RCC 7860 (cell line): ENCODE measurements at regions not wholly inside any gene's neighbourhood (a gene's known extent, or its start where the extent isn't known, plus 50 kb on each side); places are given as distances from the start of the nearest gene placed in this dataset.
"Not testable (repeated sequence)": the region's sequence is repeated elsewhere in the genome, so short reads cannot be mapped to it uniquely, and the experiment has no call there.

Source experiments
- DNase-seq: peaks from one replicate; pipeline ENCODE4 v3.0.0-alpha.2; 2015; ENCODE audit warnings: low spot score
- FAIRE-seq: peaks from 2 replicates; lab custom pipeline; 2012; peaks lifted over from hg19 to GRCh38; lab: Jason Lieb, UNC

DNA sequence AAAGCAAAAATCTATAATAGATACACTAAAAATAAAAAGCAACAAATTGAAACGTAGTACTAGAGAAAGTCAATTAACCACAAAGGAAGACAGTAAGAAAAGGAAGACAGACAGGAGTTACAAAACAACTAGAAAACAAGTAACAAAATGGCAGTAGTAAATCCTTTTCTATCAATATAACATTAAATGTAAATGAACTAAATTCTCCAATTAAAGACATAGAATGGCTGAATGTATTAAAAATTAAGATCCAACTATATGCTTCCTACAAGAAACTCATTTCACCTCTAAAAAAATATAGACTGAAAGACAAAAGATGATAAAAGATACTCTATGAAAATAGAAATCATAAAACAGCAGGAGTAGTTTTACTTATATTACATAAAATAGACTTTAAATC is 79.1 kb downstream of the CTH start:
- DNase-seq (no peak), FAIRE-seq (no peak)

DNA sequence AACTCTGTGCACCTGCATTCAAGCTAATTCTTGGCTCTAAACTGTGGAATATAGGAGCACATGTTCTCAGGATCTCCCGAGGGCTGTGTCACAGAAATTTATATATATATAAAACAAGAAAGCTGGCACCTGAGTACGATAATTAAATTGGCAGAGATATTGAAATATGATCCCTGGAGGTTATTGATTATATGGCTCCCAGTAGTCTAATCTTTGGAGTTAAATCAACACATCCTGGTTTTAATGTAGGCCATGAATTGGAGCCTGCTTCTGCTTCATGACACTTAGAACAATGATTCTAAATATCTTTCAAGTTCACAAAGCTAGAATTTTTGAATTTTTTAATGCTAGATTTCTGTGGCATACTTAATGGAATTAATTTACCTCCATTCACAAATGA is 84.3 kb downstream of the CTH start:
- FAIRE-seq (no peak), DNase-seq (no peak)

- DNase-seq (no peak), FAIRE-seq (no peak)
Measured at GRCh38 chr1:70496181-70496580, 85.1 kb downstream of the CTH start.

GRCh38 chr1:70497152-70497551 is 86.1 kb downstream of the CTH start:
- DNase-seq (no peak), FAIRE-seq (no peak)

- DNase-seq (no peak), FAIRE-seq (no peak)
Measured at GRCh38 chr1:70498666-70499065, 87.6 kb downstream of the CTH start.

DNA sequence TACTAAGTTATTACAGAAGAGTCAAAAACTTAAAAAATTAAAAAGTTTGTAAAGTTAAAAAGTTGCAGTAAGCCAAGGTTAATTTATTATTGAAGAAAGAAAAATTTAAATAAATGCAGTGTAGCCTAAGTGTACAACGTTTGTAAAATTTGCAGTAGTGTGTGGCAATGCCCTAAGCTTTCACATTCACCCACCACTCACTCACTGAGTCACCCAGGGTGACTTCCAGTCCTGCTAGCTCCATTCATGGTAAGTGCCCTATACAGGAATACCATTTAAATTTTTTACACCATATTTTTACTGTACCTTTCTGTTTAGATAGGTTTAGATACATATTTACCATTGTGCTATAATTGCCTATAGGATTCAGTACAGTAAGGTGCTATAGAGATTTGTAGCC is 88.6 kb downstream of the CTH start:
- FAIRE-seq = peak; percentile 85
- peak; percentile 29 for DNase-seq

DNA sequence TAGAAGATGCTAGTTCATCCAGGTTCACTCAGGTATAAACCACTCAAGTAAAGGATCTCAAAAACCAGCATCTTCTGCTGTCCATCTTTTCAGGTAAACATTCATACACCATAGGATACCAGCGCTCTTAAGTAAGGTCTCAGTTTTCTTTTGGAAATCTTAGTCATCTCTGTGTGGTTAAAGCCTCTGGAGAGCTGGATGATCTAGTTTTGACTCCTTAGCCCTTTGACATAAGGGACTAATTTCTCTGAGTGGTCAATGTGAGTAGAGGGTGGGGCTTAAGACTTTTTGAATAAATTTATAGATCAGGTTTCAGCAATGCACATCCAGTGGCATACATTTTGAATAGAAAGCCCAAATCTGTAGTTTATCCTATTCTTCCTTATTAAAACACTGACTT is 92.3 kb downstream of the CTH start:
- DNase-seq (peak; percentile 45), FAIRE-seq (peak; percentile 82)

GRCh38 chr1:70504176-70504820 is 93.2 kb downstream of the CTH start:
- DNase-seq = peak; percentile 70
- FAIRE-seq = peak; percentile 93

DNA sequence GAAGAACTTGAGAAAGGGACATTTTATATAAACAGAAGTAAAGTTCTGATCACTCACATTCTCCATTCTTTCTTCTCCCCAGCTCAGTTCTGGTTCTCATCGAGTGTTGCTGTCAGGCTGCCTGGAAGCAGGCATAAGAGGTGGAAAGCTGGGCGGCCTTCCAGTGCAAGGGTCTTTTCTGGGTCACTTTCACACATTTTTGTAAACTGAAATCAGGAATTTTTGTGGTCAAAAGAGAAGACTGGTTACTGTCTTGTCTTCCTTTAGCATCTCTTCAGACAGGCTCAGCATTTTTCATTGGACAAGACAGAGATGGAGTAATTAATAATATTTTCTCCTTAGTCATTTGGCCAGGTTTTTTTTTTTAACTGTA is 93.7 kb downstream of the CTH start:
- FAIRE-seq (no peak), DNase-seq (peak; percentile 60)

DNA sequence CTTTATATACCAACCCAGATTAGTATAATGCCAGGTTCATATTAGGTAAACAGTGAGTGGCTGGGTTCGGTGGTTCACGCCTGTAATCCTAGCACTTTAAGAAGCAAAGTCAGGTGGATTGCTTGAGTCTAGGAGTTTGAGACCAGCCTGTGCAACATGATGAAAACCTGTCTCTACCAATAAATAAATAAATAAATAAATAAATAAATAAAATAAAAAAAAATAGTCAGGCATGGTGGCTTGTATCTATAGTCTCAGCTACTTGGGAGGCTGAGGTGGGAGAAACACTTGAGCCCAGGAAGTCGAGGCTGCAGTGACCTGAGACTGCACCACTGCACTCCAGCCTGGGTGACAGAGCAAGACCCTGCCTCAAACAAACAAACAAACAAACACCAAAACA is 96.9 kb downstream of the CTH start:
- not testable (repeated sequence) for DNase-seq, FAIRE-seq

DNA sequence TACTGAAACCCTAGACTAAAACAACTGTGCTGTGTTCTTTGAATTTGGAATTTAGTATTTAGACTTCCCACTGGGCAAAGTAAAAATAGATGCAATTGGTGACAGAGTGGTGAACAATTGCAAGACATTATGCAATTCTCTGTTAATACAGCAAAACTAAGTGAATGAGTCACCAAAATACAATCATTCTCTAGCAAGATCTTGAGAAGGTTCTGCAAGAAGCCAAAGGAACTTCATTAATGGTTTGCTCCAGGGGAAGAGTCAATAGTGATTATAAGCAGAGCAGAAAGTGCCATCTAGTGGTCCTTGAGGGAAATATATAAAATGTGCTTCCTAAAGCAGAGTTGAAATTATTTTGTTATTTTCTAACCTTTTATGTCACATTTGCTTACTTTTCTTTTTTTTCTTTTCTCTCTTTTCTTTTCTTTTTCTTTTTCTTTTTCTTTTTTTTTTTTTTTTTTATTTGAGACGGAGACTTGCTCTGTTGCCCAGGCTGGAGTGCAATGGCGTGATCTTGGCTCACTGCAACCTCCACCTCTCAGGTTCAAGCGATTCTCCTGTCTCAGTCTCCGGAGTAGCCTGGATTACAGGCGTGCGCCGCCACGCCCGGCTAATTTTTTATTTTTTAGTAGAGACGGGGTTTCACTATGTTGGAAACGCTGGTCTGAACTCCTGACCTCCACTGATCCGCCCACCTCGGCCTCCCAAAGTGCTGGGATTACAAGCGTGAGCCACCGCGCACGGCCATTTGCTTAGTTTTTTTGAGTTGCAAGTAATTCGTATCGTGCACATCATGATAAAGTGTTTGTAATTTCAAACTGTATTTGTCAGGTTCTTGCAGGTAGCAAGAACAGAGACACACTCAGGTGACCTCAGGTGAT is 99.2 kb downstream of the CTH start:
- FAIRE-seq = peak; percentile 96
- peak; percentile 82 for DNase-seq

GRCh38 chr1:70517444-70517843 is 106.4 kb downstream of the CTH start:
- no peak for DNase-seq
- no peak for FAIRE-seq

DNA sequence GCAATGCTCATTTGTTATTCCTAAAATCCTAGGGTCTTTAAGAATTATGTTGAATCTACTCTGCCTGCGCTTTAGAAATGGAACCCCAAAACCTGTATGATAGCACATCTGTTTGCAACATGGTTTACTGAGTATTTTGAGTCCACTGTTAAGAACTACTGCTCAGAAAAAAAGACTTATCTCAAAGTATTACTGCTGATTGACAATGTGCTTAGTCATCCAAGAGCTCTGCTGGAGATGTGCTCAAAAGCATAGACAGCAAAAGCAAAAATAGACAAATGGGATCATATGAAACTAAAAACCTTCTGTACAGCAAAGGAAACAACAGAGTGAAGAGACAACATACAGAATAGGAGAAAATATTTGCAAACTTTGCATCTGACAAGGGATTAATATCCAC is 107.0 kb downstream of the CTH start:
- DNase-seq (no peak), FAIRE-seq (no peak)

- no peak for DNase-seq
- FAIRE-seq = no peak
Measured at GRCh38 chr1:70528590-70529333, 117.7 kb downstream of the CTH start.

GRCh38 chr1:70536708-70537366 is 125.8 kb downstream of the CTH start:
- no peak for FAIRE-seq

DNA sequence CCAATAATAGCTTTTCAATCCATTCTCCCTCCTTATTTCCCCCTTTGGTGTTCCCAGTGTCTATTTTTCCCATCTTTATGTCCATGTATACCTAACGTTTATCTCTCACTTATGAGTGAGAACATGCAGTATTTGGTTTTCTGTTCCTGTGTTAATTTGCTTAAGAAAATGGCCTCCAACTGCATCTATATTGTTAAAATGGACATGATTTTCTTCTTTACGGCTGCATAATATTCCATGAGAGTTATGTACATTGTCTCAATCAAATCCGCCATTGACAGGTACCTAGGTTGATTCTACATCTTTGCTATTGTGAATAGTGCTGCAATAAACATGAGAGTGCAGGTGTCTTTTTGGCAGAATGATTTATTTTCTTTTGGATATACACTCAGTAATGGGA is 126.7 kb downstream of the CTH start:
- FAIRE-seq (no peak), DNase-seq (no peak)

More at GRCh38 chr1:70536708-70537366, 125.8 kb downstream of the CTH start:
- DNase-seq = no peak

GRCh38 chr1:70542030-70542429 is 131.0 kb downstream of the CTH start:
- FAIRE-seq (no peak), DNase-seq (no peak)

- DNase-seq = no peak
- no peak for FAIRE-seq
Measured at GRCh38 chr1:70542856-70543255, 131.8 kb downstream of the CTH start.

GRCh38 chr1:70546726-70547125 is 135.7 kb downstream of the CTH start:
- FAIRE-seq (no peak), DNase-seq (no peak)

- DNase-seq = no peak
- no peak for FAIRE-seq
Measured at GRCh38 chr1:70552662-70553566, 141.8 kb downstream of the CTH start.
